ENCODE measurements at regions not wholly inside any gene's neighbourhood (a gene's known extent, or its start where the extent isn't known, plus 50 kb on each side); places are given as distances from the start of the nearest gene placed in this dataset.

DNA sequence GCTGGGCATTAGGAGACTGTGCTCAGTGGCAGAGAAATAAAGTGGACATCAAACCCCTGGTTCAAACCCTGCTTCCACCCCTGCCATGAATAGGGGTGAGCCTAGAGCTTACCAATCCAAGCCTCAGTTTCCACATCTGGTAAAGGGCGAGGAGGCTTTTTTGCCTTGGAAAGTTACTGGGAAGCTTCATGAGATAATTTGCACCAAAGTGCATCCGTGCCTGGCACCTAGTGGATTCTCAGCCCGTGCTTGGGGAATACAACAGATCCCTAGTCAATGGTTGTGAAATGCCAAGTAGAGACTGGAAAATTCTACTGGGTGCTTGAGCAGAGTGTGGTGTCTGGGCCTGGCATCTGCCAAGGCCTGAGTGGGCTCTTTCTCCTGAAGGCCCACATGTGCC is 158.7 kb upstream of the ZMIZ1 start:
- TF ChIP-seq SUZ12 (IDR thresholded peaks at IDR 0.05; ENCODE audit: extremely low read depth, insufficient read depth, insufficient read length) (no peak), YY1 (IDR thresholded peaks at IDR 0.05; ENCODE audit: insufficient read depth, insufficient read length) (no peak), ZNF274 (IDR thresholded peaks at IDR 0.05; ENCODE audit: low read depth, low read length) (no peak)
